G401.6 (cell line): ENCODE measurements at regions not wholly inside any gene's neighbourhood (a gene's known extent, or its start where the extent isn't known, plus 50 kb on each side); places are given as distances from the start of the nearest gene placed in this dataset.

ENCODE experiments used
- FAIRE-seq: peaks from 2 replicates; lab custom pipeline; 2012; peaks lifted over from hg19 to GRCh38; lab: Jason Lieb, UNC

DNA sequence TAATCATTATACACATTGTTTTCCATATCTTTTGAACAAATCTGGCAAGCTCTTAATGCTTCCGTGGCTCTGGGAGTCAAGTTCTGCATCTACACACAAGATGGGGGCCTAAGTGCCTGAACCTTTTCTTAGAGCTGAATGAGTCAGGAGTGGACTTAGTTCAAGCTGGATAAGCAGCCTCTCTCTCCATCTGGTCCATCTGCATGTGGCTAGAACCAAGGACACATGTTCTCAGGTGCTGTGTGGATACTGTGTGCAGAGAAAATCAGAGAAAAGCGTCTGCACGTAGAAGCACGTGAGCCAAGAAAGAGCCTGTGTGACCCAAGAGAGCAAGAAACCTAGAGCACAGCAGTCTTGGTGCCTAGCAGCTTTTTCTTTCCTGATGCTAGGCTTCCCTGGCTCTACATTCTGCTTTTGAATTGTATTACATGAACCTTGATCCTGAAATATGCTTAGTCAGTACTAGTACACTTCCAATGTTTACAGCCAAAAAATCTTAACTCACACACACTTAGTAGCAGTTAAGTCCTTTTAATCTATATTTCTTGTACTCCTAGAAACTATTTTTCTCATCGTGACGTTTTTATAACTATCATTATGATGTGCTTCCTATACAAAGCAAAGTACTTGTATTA lies 1798.9 kb downstream of the MAT2B start:
- no peak for FAIRE-seq

DNA sequence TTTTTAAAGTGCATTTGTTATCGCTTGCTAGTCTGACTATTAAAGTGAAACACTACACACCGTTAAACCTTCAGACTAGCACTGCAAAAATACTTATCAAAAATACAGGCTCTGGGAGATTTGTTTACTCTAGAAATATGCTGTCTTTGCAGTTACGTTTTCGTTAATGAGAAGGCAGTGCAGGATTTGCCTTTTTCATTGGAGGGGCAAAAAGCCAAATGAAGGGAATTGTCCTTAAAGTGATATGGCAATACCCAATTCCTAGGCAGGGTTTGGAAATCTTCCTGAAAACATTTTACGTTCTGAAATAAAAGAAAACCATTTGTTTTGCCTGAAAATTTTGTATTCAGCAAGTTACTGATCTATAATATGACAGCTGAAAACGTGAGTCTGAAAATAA lies 1800.2 kb downstream of the MAT2B start:
- FAIRE-seq, result no peak

DNA sequence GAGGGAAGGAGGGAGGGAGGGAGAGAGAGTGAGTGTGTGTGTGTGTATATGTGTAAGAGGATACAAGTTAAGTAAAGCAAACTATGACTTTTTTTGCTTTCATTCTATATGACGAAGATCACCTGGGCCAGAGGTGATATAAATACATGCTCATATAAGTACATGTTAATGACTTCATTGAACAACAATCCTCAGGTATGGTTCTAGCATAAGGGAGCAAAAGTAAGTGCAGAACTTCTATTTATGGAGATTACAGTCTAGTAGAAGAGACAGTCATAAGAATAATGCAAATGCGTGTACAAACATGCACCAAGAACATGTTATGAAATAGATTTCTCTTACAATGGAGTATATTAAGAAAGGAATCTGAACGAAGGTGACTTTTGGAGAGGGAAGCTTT lies 1804.0 kb downstream of the MAT2B start:
- FAIRE-seq, result no peak

DNA sequence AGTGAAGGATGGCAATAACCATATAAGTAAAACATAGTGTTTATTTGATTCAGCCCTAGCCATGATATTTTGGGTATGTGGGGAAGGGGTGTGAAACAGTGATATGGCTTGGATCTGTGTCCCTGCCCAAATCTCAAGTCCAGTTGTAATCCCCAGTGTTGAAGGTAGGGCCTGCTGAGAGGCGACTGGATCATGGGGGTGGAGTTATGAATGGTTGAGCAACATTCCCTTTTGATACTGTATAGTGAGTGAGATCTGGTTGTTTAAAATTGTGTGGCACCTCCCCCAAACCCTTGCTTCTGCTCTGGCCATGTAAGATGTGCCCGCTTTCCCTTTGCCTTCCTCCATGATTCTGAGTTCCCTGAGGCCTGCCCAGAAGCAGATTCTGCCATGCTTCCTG lies 1804.6 kb downstream of the MAT2B start:
- no peak for FAIRE-seq

DNA sequence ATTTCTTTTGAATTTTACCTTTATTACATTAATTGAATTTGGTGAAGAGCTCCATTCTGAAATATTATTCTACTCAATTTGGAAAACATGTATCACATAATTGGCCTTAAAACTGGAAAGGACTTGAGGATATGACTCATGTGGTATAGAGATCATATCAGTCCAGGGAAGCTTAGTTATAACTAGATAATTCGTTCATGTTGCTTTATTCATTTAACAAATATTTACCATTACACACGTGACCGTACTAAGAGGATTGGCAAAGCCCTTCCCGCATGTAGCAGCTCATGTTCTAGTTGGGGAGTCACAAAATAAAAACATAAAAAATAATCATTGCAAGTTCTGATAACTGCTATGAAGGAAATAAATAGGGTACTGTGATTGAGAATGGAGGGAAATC lies 1816.5 kb downstream of the MAT2B start:
- FAIRE-seq, result no peak

DNA sequence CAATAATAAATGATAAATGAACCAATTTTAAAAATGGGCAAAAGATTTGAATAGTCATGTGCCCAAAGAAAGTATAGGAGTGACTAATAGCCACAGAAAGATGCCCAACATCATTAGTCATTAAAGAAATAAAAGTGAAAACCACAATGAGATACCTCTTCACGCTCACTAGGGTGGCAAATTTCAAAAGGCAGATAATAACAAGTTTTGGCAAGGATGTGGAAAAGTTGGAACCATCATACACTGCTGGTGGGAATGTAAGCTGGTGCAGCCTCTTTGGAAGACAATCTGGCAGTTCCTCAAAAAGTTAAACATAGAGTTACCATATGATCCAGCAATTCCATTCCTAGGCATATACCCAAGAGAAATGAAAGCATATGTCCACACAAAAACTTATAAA lies 1819.8 kb downstream of the MAT2B start:
- FAIRE-seq, result no peak

DNA sequence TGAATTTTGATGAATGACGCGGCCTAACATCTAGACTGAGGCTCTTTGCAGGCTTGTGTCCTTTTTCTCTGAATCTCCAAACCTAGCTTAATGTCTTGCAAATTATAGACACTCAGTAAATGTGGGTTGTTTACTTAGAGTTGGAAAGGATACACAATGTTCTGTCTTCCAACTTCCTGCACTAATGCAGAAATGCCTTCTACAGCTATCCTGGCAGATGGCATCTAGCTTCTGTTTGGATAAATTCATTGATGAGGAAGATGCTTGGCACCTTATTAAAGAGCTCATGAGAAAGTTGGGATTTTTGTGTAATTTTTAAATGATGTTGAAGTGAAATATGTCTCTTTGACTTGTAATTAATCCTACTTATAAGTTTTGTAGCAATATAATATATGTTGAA lies 1822.2 kb downstream of the MAT2B start:
- FAIRE-seq, result no peak

DNA sequence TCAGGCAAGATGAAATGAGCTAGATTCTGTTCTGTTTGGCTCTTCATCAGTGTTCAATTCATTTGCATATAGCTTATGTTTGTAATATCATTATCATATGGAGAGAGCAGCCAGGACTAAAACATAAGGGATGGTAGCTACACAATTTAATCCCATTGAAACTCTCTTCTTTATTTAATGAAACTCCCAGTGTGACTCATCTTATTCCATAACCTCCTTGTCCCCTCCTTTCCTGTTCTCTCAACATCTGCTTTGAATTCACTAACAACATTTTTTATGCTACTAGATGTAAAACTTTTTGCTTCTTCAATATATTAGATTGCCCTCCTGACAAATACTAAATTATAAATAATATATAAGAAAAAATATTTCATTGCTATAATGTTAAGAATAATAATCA lies 1823.4 kb downstream of the MAT2B start:
- no peak for FAIRE-seq

DNA sequence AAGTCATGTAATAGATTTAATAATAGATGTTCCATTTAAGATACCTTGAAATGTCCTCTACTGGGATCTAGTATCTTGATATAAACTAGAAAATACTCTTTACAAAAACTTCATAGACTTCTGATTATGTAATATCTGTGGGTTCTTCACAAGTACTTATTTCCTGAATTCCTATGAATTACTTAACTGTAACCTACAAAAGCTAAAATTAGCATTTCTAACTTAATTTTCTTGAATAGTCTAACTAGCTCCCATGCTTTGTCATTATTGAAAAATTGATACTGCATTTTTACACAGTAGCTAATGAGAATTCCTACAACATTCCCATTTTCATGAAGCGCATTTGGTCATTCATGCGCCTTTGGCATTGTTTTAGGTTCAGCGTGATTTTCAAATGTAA lies 1828.2 kb downstream of the MAT2B start:
- FAIRE-seq, result no peak

DNA sequence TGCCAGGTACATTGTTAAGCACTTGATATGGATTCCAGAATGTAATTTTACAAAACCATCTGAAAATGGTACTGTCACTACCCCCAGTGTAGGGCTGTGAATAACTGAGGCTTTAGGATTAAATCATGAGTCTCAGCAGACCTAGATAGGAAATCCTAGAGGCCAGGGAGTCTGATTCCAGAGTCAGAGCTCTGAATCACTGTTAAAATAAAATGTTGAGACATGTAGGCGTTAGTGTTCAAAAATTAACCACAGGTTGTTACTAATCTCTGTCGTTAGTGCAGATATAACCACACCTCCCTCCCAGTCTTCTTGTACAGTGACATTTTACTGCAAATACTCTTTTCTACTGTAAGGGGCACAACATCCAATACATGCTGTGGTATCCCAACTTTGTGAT lies 1828.8 kb downstream of the MAT2B start:
- no peak for FAIRE-seq

DNA sequence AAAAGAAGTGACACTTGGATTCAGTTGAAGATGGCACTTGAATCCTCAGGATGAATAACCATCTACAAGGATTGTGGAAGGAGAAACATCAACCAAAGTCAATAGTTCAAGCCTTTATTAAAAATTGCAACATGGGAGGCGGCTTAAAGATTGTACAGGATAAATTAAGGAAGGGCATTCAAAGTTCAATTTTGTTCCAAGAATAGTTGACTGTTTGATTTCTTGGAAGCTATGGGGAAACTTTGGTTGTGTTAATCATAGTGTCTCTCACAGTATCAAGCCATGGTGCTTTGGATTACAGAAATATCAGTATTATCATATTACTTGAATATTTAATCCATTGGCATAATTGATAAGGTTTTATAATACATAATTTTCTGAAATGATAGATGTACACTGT lies 1844.3 kb downstream of the MAT2B start:
- no peak for FAIRE-seq

DNA sequence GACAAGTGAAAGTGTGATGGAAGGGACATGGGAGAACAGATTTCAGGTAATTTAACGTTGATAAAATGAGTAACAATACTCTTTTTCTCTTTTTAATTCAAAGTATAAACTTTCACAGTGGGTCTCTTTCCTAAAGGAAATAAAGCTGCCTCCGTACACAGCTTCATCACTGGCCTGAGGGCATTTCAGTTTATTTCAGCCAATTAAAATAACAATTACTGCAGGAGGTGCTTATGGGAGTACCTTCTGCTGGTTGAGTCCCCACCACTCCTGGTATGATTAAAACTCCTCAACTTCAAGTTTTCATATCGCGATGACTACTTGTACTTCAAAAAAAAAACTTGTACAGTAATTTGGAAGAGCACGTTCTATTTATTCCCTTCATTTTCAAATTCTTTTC lies 1845.9 kb downstream of the MAT2B start:
- FAIRE-seq, result no peak

DNA sequence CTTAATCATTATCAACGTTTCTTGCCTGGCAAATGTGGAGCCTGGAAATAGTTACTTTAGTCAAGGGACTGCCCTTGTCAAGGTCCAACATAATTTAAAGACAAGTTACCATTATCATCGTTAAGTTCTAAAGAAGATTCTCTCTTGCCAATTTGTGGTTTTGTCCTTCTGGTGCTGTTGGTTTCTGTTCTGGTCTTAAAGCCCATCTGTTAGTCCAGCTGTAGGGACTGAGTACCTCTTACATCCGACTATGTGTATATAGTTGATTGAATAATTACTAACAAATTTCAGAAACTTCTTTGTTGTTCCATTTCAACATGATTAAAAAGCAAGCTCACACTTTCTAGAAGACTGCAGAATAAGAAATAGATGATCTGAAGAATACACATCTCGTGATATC lies 1854.9 kb downstream of the MAT2B start:
- FAIRE-seq, result no peak

DNA sequence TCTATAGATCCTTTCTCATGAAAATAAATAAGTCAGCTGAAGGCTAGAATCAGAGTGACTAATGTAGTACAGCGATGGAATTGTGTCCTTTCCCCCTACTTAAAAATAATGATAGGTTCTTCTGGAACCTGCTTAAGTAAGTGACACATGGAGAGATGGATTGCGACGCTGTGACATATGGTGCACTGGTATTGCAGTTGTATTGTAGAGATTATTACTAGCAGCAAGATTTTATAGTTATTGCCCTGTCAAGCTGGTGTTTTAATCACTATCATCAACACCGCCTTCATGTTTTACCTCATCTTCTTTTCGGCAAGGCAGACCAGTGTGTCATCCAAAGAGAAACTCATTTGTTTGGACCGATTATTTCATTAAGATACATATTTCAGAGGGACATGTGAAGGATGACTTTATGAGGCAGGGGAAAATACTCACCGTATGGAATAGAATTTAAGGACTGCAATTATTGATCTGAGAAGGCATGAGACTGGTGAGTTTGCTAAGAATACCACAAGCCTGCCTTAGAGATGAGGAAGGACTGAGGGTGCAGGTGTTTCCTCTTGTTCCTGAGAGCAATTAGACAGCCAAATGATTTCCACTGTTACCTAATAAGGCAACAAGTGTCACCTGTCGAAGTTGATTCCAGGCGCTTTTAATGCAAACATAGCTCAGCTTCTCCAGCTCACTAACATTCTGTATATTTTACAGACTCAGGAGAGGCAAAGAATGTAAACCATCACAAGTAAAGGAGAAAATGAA lies 1855.5 kb downstream of the MAT2B start:
- no peak for FAIRE-seq

DNA sequence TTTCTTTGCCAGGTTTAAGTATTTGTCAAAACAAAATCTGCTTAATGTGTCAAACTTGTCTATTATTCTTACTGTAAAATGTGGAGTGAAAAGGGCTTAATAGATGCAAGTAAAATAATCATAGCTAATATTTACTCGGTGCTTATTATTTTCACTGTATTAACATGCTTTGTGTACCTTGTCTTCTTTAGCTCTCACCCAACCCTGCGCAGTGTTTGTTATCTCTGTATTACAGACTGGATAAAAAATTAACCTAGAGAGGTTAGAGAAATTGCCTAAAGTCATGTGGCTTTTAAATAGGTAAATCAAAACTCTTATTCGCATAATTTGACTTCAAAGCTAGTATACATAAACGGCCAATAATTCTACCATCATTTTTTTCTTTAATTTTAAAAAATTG lies 1864.8 kb downstream of the MAT2B start:
- no peak for FAIRE-seq

DNA sequence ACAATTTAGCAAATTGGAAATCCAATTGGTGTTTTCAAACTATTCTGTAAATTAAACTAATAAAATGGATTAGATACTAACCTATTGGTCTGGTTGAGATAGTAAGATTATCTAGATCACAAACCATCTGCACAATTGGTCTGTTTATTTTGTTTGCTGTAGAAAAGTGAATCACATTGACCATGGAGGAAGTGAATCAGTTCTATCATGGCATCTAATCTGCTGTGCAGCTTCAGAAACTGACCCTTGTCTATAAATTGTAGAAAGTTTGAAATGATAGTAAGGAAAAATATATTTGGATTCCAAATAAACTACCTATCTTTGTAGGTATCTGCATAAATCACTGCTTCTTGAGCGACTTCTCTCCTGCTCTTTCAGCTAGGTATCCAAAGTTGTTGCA lies 1865.4 kb downstream of the MAT2B start:
- no peak for FAIRE-seq

DNA sequence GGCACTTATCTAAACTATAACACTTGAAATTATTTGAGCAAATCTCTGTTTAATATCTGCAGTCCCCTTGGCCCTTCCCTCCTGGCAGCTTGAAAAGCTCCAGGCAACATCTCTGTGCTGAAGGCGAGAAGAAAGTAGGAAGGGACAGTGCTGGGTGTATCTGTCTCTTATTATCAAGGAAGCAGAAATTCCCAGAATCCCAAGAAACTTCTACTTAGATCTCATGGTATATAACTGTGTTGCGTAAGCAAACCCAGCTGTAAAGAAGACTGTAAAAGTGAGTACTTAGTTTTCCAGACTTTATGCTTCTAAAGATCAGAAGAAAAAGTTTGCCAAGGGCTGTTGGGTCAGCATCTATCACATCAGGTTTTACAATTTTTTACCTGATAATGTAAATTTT lies 1869.8 kb downstream of the MAT2B start:
- no peak for FAIRE-seq

DNA sequence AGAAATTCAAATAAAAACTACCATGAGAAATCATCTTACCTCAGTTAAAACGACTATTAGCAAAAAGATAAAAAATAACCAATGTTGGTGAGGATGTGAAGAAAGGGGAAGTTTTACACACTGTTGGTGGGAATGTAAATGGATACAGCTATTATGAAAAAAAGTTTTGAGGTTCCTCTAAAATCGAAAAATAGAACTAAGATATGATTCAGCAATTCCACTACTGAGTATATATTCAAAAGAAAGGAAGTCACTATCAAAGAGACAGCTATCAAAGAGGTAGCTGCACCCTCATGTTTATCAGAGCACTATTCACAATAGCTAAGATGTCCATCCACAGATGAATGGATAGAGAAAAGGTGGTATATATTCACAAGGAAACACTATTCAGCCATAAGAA lies 1888.4 kb downstream of the MAT2B start:
- FAIRE-seq, result no peak

DNA sequence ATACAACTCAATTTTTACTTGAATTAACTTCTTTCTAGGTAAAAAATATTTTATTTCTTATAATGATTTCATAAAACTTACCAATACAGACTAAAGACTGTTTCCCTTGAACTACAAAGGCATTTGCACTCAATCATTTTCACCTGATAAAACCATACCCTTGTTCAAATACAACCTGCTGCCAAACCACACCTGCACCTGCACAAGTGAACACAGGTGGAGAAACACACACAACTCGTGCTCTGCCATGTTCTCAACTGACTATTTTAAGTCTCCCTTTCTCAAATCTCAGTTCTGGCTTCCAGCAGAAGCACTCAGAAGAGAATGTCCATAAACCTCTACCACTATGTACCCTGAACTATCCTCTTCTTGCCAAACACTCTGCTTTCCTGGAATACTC lies 1892.1 kb downstream of the MAT2B start:
- FAIRE-seq, result no peak

DNA sequence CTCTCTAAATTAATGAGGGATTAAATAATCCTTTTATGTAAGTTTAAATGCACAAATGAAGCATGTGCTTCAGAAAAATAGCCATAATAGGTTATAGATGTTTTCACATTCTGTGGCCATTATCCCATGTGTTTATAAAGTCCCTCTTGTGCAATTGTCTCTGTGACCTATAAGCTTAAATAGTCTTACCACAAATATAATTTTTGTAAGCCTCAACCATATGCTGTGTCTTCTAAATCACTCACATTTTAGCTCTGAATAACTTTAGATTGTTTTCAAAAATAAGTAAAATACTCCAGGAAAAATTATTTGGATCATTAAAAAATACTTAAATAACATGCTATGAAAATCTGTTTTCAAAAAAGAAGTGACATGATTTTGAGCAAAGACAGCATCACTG lies 1894.7 kb downstream of the MAT2B start:
- no peak for FAIRE-seq

DNA sequence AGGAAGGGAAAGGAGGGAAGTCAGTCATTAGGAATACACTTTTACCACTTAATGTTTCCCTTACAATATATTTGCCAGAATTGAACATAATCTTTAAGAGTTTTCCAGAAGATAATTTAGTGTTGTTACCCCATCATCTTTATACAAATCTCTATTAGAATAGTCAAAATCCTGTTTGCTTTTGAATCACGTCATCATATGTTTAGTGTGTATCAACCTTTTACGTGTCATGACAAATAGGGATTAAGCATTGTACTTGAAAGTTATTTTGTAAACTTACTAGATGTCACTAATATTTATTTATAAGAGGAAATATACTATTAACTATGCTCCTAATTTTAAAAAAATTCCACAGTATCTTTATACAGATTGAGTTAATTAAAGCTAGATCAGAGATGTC lies 1899.5 kb downstream of the MAT2B start:
- FAIRE-seq, result no peak

DNA sequence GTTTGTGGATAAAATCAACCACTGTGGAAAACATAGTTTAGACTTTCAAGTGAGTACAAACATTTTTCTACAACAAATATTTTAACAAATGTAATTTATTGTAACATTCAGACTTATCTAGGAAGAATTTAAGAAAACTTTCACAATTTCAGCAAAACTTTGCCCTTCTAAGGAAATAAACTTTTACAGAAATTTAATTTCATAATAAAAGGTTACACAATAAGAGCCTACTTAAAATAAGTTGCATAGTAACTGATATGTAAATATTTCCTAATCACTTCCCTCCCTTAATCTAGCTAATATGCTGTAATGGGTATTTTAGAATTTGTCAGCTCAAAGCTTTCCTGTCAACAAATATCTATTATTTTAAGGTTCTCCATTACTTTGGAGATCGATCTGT lies 1899.9 kb downstream of the MAT2B start:
- FAIRE-seq, result no peak

DNA sequence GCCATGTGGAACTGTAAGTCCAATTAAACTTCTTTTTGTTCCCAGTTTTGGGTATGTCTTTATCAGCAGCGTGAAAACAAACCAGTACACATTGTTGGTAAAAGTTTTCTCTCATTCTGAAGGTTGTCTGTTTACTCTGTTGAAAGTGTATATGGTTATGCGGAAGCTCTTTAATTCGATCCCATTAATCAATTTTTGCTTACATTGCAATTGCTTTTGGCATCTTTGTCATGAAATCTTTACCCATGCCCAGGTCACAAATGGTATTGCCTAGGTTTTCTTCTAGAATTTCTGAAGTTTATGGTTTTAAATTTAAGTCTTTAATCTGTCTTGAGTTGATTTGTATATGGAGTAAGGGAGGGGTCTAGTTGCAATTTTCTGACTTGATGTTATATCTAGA lies 1901.9 kb downstream of the MAT2B start:
- no peak for FAIRE-seq

DNA sequence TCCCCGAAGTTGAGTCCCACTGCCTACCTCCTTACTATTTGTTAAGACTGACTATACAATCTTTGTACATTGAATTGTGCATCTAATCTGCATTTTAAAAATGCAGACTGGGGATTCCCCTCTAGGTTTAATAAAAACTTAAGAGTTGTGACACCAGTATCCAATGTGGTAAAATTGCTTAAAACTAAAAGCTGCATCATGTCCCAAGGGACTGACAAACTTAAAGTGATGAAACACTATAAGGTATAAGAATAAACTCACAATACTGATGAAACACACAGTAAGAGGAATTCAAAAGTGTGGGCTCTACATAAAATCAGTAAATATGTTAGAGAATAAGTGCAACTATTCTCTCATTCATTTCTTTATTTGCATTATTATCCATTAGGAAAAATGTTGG lies 1905.1 kb downstream of the MAT2B start:
- FAIRE-seq, result no peak
